ENCODE measurements at regions not wholly inside any gene's neighbourhood (a gene's known extent, or its start where the extent isn't known, plus 50 kb on each side); places are given as distances from the start of the nearest gene placed in this dataset.

GRCh38 chr1:55418208-55419000 lies 203.2 kb upstream of the USP24 start:
- TF ChIP-seq CTCF (IDR thresholded peaks at IDR 0.05; ENCODE audit: low read length) (no peak), EZH2 (IDR thresholded peaks at IDR 0.05; ENCODE audit: borderline replicate concordance, low read length) (no peak)
